HG02884 (cell line): ENCODE measurements at regions not wholly inside any gene's neighbourhood (a gene's known extent, or its start where the extent isn't known, plus 50 kb on each side); places are given as distances from the start of the nearest gene placed in this dataset.
"Not testable (repeated sequence)": the region's sequence is repeated elsewhere in the genome, so short reads cannot be mapped to it uniquely, and the experiment has no call there.

Source experiments
- ATAC-seq: cut with Tn5 transposase; IDR thresholded peaks from one replicate; pipeline ENCODE4 v1.9.1; 2021; ENCODE audit warnings: mild to moderate bottlenecking, moderate library complexity; ENCODE audit not compliant: unreplicated experiment

DNA sequence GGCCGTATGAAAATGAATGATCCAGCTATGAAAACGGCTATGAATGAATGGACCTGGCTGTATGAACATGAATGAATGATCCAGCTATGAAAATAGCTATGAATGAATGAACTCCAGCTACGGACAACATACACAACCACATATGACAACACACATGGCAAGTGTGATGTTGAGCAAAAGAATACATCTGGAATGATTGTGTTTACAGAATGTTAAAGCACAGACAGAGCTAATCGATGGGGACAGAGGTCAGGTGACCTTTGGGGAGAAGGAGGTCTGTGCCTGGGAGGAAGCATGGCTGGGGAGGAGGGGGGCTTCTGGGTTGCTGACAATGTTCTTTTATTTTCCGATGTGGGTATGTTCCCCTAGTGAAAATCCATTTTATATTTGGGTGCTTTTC, 174.0 kb upstream of the WSCD1 start:
- no peak for ATAC-seq

DNA sequence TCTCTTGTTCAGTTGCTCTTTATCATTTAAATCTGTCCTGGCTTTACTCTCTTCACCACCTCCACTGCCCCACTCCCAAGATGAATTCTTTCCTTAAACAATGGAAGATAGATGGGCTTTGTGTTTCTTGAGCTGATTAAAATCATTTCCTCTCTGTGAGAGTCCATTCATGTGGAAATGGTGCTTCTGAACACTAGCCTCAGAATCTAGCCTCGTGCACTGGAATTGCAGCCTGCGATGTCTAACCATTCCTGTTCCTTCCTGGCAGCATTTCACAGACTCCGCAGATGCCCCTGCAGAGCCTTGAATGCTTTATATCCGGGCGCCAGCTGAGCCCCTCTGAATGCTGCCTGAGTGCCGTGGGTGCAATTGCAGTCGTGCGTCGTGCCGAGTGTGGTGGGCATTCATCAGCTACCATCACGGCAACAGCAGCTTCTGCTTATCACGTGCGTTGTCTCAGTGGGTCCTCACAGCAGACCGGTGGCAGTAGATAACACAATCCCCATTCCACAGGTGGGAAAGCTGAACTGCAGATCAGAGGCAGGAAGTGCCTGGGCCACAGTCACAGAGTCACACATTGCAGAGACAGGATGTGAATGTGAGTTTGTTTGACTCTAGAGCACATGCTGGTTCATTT, 172.8 kb upstream of the WSCD1 start:
- no peak for ATAC-seq

DNA sequence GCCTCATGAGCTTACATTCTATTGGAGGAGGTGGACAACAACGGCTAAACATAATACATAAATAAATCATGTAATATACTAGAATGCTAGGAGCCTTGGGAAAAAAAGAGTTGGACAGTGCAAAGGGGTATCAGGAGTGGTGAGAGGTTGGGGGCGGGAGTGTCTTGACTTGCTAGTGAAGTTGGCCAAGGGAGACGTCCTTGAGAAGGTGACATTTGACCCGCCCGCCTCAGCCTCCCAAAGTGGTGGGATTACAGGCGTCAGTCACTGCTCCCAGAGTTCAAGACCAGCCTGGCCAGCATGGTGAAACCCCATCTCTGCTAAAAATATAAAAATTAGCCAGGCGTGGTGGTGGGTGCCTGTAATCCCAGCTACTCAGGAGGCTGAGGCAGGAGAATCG, 172.2 kb upstream of the WSCD1 start:
- ATAC-seq: not testable (repeated sequence)

DNA sequence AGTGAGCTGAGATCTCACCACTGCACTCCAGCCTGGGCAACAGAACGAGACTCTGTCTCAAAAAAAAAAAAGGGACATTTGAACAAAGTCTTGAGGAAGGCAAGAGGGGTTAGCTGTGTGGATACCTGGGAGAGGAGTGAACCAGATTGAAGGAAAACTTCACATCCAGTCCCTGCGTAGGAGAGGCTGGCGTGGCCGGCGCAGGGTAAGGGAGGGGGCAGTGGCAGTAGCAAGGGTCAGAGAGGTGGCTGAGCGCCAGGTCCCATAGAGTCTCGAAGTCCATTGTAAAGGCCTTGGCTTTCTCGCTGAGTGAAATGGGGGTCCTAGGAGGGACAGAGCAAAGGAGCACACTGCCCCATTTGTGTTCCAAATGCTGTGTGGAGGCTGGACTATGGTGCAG, 171.8 kb upstream of the WSCD1 start:
- no peak for ATAC-seq

DNA sequence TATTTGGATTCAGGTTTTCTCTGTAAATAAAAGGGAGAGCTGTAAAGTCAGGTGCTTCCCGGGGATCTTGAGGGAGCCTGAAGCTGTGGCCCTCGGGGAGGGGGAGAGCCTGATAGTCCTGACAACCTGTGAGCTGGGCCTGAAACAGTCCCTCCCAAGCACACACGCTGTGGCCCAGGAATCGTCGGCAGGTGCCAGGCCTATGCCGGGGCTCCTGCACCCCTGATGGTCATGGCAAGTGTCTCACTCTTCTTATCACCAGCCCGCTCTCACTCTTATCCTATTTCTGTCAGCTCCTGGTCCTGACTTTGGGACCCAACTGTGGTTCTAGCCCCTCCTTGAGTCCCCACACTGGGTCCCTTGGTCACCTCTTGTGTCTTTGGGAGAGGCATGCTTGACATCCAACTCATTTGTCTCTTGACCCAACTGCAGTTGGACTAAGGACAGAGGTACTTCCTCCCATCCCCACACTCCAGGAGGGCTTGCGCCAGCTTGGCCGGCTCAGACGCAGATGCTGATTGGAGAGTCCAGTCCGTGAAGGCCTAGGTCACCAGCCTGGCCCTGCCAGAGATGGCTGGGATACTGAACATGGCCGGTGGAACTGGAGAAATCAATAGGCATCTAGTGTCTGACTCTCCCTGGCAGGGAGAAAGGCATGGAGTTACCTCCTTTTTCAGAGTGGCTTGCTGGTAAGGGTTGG, 170.5 kb upstream of the WSCD1 start:
- no peak for ATAC-seq

DNA sequence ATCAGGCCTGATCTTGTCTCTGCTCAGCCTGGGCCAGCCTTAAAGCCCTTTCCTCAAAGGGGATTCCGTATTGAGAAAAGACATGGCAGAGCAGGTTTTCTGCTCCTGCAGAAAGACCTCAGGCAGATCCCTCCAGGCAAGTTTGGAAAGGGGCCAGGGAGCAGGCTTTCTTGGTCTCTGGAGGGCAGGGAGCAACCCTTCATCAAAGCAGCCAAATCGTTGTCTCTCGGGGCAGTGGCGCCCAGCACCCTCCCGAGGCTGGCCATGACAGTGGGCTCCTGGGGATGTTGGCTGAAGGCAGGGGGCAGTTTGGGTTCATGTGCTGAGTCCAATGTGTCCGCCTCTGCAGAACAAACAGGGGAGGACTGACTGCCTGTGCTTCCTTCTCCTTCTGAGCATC, 168.4 kb upstream of the WSCD1 start:
- ATAC-seq: no peak

DNA sequence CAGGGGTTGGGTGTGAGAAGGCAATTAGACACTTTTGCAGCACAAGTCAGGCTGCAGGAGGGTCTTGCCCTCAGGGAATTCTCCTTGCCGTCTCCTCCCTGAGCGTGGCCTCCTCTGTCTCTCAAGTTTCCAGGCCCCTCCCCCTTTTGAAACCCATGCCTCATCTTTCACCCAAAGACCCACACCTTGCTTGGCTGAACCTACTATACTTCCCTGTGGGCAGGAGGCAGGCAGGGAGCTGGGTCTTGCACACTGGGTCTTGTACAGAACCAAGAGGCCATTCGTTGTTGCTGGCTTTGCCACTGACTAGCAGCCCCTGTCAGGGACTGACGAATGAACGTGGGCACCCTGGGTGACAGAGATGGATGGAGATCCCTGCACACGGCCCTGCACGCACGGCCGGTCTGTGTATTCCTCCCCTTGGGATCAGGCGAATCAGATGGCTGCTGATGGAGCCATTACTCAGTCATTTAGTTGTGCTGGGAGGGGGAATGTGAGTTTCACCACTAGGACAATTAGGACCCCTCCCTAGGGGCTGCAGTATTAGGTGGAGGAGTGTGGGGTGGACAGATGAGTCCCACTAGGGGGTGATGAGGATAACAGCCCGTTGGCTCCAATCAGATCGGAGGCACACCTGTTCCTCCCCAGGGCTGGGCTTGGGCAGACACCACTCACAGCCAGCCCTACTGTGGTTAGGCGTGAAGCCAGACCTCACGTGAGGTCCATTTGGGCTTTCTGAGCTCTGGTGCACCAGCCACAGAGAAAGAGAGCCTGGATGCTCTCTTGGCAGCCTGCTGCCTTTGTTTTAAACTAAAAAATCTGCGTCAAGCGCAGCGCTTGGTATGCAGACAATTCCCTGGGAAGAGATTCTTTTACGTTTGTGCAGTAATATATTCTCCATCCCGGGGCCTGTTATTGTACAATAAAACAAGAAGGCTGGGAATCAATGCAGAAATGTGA, 167.7 kb upstream of the WSCD1 start:
- ATAC-seq: no peak

DNA sequence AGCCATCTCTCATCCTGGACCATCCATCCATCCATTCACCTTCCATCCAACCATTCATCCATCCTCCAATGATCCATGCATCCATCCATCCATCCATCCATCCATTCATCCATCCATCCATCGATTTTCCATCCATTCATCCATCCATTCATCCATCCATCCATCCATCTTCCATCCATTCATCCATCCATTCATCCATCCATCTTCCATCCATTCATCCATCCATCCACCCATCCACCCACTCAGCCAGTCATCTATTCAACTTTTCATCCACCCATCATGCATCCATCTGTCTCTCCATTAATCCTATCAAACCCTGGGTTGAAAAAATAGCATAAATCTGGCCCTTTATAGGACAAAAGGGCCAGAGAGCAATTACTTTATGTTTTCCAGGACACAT, 158.3 kb upstream of the WSCD1 start:
- no peak for ATAC-seq

DNA sequence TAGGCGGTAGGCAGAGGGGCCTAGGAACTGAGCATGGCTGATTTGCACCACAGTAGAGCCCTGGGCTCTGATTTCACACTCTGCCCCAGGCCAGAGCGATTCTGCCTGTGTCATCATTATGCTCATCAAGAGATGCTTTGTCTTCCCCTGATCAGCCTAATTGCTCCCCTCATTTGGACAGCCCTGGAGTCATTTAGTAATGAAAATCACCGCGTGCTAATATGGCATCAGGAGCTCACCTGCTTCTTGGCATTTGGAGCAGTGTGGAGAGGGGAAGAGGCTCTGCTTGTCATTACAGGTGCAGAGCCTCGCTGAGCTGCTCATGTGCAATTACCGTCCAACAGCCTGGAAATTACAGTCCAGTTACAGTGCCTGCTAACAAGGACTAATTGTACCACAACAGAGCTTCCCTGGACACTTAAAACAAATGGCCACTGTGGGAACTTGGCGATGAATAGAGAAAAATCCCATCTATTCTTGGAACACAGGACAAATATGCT, 157.1 kb upstream of the WSCD1 start:
- no peak for ATAC-seq

DNA sequence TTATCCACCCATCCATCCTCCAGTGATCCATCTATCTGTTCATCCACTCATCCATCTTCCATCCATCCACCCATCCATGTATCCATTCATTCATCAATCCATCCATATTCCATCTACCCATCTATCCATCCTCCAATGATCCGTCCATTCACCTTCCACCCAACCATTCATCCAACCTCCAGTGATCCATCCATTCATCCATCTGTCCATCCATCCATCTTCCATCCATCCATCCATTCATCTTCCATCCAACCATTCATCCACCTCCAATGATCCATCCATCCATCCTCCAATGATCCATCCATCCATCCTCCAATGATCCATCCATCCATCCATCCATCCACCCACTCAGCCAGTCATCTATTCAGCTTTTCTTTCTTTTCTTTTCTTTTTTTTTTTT, 156.5 kb upstream of the WSCD1 start:
- ATAC-seq: no peak

DNA sequence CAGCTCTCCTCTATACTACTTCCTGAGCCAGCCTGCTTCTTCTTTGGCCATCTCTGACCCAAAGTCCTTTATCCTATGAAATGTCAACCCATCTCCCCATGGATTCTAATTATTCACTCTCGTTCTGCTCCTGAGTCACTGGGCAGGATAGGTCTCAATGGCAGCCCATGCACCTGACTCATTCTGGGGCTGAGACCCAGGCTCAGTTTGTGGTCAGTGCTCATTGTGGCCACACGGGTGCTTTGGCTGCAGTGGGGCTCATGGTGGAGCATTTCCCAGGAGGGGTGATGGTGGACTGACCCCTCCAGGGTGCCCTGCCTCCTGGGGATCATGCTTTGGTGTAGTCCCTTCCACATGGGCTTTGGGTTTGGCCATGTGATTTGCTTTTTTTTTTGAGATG, 154.8 kb upstream of the WSCD1 start:
- no peak for ATAC-seq

DNA sequence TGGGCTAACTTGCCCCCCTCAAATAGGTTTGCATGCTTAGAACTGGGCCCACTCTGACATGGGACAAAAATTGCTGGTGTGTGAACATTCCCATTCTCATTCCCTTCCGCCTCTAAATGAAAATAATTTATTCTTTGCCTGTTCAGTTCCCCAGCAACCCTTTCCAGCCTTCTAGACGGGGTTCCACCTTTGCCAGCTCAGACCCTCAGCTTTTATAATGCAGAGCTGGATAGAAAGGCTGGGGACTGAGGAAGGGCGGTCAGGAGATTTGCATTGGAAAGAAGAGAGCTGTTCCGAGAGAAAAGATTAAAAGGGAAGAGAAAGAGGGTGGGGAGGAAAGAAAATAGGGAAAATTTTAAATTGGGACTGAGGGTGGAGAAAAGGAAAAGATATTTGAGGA, 151.1 kb upstream of the WSCD1 start:
- ATAC-seq: no peak

DNA sequence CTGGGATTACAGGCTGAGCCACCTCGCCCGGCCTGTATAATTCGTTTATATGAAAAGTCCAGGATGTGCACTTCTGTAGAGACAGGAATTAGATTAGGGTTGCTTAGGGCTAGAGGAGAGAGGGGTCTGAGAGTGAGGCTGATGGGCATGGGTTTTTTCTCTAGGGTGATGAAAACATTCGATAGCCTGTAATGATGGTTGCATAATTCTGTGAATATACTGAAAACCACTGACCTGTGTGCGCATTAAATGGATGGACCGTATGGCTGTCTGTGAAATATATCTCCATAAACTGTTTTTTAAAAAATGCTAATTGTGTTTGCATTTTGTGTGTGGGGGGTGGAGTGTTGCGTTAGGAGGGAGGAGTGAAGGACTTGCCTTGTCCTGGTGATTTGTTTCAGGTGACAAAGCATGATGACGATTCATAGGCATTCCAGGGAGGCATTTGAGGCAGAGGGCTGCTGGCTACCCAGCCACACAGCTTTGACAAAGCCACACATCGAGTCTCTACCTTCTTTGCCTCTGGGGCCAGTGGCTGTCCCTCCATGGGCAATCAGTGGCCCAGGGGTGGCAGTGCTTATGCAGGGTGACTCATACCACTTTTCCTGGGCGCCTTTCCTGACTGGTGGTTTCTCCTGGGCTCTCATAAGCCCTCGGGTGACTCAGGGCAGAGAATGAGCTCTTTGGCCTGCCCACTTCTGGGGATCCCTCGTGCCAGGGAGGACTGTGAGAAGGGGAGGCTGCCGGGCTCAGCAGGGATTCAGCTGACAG, 148.5 kb upstream of the WSCD1 start:
- ATAC-seq: no peak

DNA sequence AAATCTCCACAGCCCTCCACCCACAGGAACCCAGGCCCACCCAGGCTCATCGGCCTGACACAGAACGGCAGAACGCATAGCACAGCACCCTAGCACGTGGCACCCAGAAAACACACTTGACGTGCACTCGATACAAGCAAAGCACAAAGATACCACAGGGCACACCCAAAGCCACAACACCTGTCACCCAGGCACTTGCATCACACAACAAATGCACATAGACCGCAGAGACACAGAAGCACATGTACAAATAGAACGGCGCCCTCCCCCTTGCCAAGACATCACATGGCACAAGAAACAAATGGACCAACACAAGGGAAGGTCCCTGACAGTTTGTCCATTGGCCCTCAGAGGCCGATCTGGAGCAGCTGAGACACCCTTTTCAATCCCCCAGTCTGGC, 147.7 kb upstream of the WSCD1 start:
- ATAC-seq: no peak

DNA sequence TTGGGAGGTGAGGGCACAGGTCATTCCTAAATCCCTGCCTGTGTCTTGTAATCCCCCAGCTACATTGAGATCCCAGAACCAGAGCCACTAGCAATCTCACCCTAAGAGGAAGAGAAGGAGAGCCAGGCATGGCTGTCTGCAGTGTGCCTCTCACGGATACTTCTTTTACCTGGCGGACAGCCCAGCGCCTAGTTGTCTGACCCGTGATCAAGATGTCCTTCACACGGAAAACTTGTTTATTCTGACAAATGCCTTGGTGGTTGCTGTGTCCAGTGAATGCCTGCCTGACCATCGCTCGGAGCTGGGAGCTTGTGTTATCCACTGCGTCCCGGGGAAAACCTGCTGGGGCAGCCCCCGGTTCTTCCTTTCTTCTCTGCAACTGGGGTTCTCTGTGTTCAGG, 140.5 kb upstream of the WSCD1 start:
- ATAC-seq: no peak

DNA sequence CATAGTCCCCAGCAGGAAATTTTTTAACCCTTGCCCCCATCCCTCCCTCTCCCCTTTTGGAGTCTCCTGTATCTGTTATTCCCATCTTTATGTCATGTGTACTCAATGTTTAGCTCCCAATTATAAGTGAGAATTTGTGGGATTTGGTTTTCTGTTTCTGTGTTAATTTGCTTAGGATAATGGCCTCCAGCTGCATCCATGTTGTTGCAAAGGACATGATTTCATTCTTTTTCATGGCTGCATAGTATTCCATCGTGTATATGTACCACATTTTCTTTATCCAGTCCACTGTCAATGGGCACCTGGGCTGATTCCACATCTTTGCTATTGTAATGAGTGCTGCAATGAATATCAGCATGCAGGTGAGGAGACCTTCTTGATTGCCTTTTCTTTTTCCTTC, 139.6 kb upstream of the WSCD1 start:
- not testable (repeated sequence) for ATAC-seq

DNA sequence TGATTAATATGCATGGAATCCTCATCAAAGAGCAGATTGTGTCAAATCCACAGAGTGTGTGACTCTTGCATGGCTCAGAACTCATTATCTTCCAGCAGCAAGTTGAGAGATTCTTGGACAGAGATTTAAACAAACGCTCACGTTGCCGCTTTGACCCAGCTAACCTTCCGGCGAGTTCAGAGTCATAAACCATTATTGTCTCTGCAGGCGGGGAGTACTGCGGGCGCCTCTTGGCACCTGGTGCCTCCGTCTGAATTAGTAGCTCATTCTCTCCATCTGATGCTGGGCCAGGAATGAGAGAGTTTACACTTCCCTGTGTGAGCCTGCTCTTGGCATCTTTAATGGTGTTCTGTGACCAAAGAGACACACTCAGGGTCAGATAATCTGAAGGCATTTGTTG, 138.6 kb upstream of the WSCD1 start:
- no peak for ATAC-seq

DNA sequence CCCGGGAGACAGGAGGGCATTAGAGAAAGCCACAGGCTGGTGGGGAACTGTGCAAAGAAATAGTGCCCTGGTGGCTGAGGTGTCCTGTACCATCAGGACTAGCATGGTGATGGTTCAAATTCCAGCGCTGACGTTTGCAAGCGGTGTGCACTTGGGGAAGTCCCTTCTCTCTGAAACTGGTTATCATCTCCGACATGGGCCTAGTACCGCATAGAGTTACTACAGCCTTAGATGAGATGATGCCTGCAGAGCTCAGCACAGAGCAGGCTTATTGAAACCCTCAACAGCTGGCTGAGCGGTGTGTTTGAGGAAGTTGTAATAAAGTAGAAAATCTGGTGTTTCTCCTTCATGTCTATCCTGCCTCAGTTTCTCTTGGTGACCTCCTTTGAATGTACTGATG, 136.7 kb upstream of the WSCD1 start:
- no peak for ATAC-seq

DNA sequence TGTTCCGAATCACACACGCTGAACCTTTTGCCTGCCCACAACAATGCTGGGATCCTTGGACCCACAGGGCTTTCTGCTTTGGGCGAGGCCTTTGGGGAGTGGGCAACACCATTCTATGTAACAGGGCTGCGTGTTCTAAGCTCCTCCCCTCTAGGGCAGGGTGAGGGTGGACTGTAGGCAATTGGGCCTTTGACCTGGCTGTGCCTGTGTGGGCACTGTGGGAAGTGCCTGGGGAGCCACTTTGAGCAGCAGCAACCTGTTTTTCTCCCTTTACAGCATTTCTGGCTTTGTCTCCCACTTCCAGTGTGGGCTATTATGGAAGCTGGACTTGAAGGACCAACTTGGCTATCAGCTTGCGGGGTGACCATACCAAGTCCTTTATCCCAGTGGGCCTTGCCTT, 128.9 kb upstream of the WSCD1 start:
- no peak for ATAC-seq

DNA sequence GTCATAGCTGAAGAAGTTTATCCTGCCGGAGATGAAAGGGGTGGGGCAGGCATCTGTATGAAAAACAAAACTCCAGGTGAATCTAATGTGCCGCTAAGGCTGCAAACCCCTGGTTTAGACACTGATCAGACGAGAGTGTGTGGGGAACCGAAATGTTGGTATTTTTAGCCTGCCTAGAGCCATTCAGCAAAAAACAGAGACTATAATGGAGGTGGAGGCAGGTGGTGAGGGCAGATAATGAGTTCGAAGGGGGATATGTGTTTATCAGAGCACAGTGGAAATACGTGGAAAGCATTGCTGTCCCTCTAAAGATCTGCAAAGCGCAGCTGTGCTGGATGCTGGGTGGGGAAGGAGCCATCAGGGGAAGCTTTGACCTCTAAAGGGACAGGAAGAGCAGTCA, 127.5 kb upstream of the WSCD1 start:
- ATAC-seq: no peak

DNA sequence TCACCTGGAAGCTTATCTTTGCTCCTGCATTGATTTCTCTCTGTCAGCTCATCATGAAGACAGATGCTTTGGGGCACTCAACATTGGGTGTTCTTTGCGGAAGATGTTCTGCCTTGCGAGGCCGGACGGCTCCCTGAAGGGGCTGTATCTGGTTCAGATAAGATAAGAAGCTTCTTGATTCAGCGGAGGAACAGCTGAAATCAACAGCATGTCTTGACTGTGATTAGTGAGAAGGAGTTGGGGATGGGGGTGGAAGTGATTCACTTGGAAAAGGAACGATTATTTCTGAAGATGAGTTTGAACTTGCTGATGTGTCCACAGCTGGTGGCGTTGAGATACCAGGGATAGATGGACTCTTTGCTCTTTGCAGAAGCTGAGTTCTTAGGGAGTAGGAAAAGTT, 126.9 kb upstream of the WSCD1 start:
- ATAC-seq: no peak
